Neural cell (in vitro differentiated cells): ENCODE measurements at regions not wholly inside any gene's neighbourhood (a gene's known extent, or its start where the extent isn't known, plus 50 kb on each side); places are given as distances from the start of the nearest gene placed in this dataset.

Source experiments
- CTCF ChIP-seq: fragments of 450-650 bp; IDR thresholded peaks from 2 replicates; pipeline ENCODE4 v1.5.1; 2014; ENCODE audit warnings: antibody characterized with exemption, mild to moderate bottlenecking, moderate library complexity; ENCODE audit not compliant: poor library complexity, severe bottlenecking
- EP300 ChIP-seq: fragments of 450-650 bp; conservative IDR thresholded peaks from 2 replicates; pipeline ENCODE4 v1.6.1; 2014; ENCODE audit warnings: antibody characterized with exemption, mild to moderate bottlenecking, moderate library complexity; ENCODE audit not compliant: poor library complexity, severe bottlenecking
- POLR2AphosphoS5 ChIP-seq: IDR thresholded peaks from 2 replicates; pipeline ENCODE4 v1.6.1; 2012

GRCh38 chr15:97165205-97165604, 795.3 kb upstream of the ARRDC4 start:
- TF ChIP-seq EP300 (no peak), POLR2AphosphoS5 (no peak), CTCF (no peak)
